C4-2B (cell line): ENCODE measurements at regions not wholly inside any gene's neighbourhood (a gene's known extent, or its start where the extent isn't known, plus 50 kb on each side); places are given as distances from the start of the nearest gene placed in this dataset.

ENCODE experiments used
- CTCF ChIP-seq: fragments of 450-650 bp; conservative IDR thresholded peaks from 2 replicates; pipeline ENCODE4 v1.5.1; 2017; ENCODE audit warnings: mild to moderate bottlenecking
- ZFX ChIP-seq: fragments of 450-650 bp; IDR thresholded peaks from 2 replicates; pipeline ENCODE4 v1.6.1; 2017

- TF ChIP-seq CTCF (no peak; the same call in 1 of the 2 replicates), ZFX (no peak)
These were observed 157.4 kb downstream of the BUD13 start for GRCh38 chr11:116615211-116615865.
